IPS DF 19.7 (cell line): ENCODE measurements at regions not wholly inside any gene's neighbourhood (a gene's known extent, or its start where the extent isn't known, plus 50 kb on each side); places are given as distances from the start of the nearest gene placed in this dataset.

ENCODE experiments used
- DNase-seq: peaks from one replicate; pipeline ENCODE4 v3.0.0-alpha.2; 2013; ENCODE audit warnings: low read depth, low spot score

GRCh38 chr3:139281096-139281495, 62.7 kb upstream of the MRPS22 start:
- no peak for DNase-seq

GRCh38 chr3:139281522-139282196, 62.2 kb upstream of the MRPS22 start:
- DNase-seq = no peak

GRCh38 chr3:139283301-139283700, 60.5 kb upstream of the MRPS22 start:
- DNase-seq = no peak

- DNase-seq = no peak
Observed at GRCh38 chr3:139284221-139284620, 59.6 kb upstream of the MRPS22 start.

GRCh38 chr3:139285691-139286090, 58.1 kb upstream of the MRPS22 start:
- DNase-seq = no peak

- DNase-seq = no peak
Observed at GRCh38 chr3:139286241-139286640, 57.6 kb upstream of the MRPS22 start.

- no peak for DNase-seq
Observed at GRCh38 chr3:139286825-139287224, 57.0 kb upstream of the MRPS22 start.

- no peak for DNase-seq
Observed at GRCh38 chr3:139287557-139287956, 56.3 kb upstream of the MRPS22 start.

GRCh38 chr3:139288266-139288821, 55.5 kb upstream of the MRPS22 start:
- DNase-seq = no peak

GRCh38 chr3:139289860-139290524, 53.8 kb upstream of the MRPS22 start:
- DNase-seq = no peak

GRCh38 chr3:139291276-139292051, 52.4 kb upstream of the MRPS22 start:
- DNase-seq = no peak

- no peak for DNase-seq
Observed at GRCh38 chr3:139292192-139292591, 51.6 kb upstream of the MRPS22 start.

GRCh38 chr3:139292711-139293664, 50.8 kb upstream of the MRPS22 start:
- DNase-seq = no peak

- no peak for DNase-seq
Observed at GRCh38 chr3:139293665-139294023, 50.2 kb upstream of the MRPS22 start.
